MG63 (cell line): ENCODE measurements at regions not wholly inside any gene's neighbourhood (a gene's known extent, or its start where the extent isn't known, plus 50 kb on each side); places are given as distances from the start of the nearest gene placed in this dataset.

Source experiments
- DNase-seq: peaks from one replicate; pipeline ENCODE4 v3.0.0-alpha.2; 2020
- H3K27me3 ChIP-seq: fragments of 250-450 bp; sonication (Bioruptor Pico); 2 replicates; pipeline ENCODE4 v1.5.1; 2020; ENCODE audit warnings: mild to moderate bottlenecking, moderate library complexity
- H3K36me3 ChIP-seq: fragments of 250-450 bp; sonication (Bioruptor Pico); 2 replicates; pipeline ENCODE4 v1.5.1; 2020; ENCODE audit warnings: mild to moderate bottlenecking, moderate library complexity
- H3K4me3 ChIP-seq: fragments of 250-450 bp; sonication (Bioruptor Pico); 2 replicates; pipeline ENCODE4 v1.5.1; 2020; ENCODE audit warnings: mild to moderate bottlenecking, moderate library complexity
- H3K9me3 ChIP-seq: fragments of 250-450 bp; sonication (Bioruptor Pico); 2 replicates; pipeline ENCODE4 v1.5.1; 2020; ENCODE audit warnings: mild to moderate bottlenecking, moderate library complexity

DNA sequence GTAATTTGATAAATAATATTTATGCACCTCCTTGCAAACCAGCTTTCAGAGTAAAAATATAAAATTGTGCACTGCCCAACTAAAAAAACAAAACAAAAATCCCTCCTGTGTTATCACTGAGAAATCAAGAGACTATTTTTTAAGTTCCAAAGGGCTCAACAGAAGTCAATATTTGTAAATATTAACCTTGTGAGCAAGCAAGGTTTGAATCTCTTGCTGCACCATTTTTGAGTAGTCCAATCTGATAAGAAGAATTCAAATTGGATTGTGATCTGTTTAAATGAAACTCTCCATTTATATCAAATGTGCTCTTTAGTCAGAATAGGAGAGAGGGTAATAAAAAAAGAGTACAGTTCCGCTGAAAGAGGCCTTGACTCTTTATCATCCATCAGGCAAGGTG is 520.2 kb downstream of the RAB28 start:
- H3K4me3 ChIP-seq: no peak overlapping the region

DNA sequence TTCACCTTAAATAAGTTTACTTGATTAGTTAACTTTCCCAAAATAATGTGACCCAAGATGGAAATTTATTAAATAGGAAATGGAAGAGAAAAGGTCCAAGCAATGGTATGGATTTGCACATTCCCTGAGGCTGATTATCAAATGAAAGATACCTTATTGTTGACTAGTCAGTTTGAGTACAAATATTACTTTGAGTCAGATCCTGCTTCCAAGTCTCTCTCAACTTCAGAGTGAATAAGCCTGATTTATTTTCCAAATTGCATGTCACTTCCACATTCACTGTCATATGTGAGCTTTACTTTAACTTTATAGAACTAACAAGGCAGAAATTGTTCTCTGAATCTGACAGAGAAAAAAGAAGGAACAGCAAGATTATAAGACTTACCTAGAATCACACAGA is 520.8 kb downstream of the RAB28 start:
- Histone ChIP-seq H3K27me3 (no peaks in the 10 kb centered on the region), H3K9me3 (no peaks in the 10 kb centered on the region), H3K36me3 (no peaks in the 10 kb centered on the region), H3K4me3 (no peak overlapping the region)
- no peak for DNase-seq

More for the DNA sequence above, 520.2 kb downstream of the RAB28 start:
- H3K27me3 ChIP-seq: no peaks in the 10 kb centered on the region
- H3K9me3 ChIP-seq: no peaks in the 10 kb centered on the region
- DNase-seq: no peak
- no peaks in the 10 kb centered on the region for H3K36me3 ChIP-seq

DNA sequence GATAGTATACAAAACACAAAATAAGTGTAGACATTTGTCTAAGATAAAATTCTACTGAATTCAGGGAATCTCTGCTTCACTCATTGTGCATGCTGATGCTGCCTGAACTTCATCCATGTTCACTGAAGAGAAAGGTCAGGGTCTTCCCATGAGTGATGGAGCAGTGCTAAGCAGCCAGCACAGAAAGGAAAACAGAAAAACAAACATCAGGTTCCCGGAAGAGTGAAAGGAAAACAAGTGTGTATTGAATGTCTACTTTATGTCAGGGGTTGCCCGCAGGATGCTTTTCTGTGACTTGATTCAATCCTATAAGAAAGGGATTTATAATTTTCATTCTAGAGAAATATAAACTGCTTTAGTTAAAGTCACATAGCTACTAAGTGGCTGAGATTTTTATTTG is 522.4 kb downstream of the RAB28 start:
- no peak for DNase-seq
- H3K36me3 ChIP-seq: no peaks in the 10 kb centered on the region
- no peak overlapping the region for H3K4me3 ChIP-seq
- no peaks in the 10 kb centered on the region for H3K27me3 ChIP-seq
- H3K9me3 ChIP-seq: no peaks in the 10 kb centered on the region

DNA sequence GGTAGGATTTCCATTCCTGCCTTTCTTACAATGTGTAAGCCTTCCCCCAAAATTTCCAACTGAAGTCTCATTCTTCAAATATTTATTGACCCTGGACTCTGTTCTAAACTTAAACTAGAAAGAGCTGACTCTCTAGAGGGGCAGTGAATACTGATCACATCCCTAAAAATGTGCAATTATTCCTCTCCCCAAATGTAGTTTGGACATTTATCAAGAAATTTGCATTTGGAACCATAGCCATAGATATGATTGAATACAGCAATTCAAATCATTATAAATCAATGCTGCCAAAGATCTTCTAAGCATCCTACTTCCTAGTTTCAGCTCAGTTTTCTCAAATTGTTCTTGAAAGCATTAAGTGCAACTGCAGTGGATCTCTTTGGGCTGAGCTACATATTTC is 525.7 kb downstream of the RAB28 start:
- no peak for DNase-seq
- H3K27me3 ChIP-seq: no peaks in the 10 kb centered on the region
- H3K36me3 ChIP-seq: no peaks in the 10 kb centered on the region
- no peaks in the 10 kb centered on the region for H3K9me3 ChIP-seq
- no peak overlapping the region for H3K4me3 ChIP-seq

DNA sequence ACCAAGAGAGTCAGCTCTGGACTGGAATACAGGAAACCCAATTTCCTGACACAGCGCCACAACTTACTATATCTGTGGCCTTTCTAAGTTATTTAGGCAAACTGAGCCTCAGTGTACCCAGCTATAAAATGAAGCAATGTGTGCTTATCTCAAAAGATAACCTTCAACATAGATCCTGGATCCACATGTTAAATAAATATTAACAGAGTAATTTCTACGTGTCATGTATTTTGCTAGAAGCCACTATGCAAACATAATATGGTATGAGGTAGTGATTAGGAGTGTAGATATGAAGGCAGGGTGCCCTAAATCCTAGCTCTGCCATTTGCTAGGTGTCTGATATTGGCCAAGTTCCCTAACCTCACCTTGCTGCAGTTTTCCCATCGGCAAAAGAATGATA is 527.0 kb downstream of the RAB28 start:
- DNase-seq: no peak
- Histone ChIP-seq H3K9me3 (no peaks in the 10 kb centered on the region), H3K4me3 (no peak overlapping the region), H3K36me3 (no peaks in the 10 kb centered on the region), H3K27me3 (no peaks in the 10 kb centered on the region)

DNA sequence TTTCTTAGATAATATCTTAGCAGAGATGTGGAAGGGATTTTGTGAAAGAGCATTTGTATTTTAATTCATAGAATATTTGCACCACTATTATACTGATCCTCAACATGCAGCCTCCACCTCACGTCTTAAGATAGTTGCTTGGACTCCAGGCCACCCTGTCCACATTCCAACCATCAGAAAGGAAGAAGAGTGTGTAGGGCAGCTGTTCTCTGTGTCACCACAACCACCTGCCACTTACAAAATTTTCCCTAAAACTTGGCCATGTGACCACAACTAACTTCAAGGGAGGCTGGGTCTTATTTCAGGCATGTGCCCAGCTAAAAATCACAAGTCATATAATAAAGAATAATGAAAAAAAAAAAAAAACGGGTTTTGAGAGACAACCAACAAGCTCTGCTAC is 528.1 kb downstream of the RAB28 start:
- Histone ChIP-seq H3K4me3 (no peak overlapping the region), H3K36me3 (no peaks in the 10 kb centered on the region), H3K27me3 (no peaks in the 10 kb centered on the region), H3K9me3 (no peaks in the 10 kb centered on the region)
- DNase-seq: no peak

DNA sequence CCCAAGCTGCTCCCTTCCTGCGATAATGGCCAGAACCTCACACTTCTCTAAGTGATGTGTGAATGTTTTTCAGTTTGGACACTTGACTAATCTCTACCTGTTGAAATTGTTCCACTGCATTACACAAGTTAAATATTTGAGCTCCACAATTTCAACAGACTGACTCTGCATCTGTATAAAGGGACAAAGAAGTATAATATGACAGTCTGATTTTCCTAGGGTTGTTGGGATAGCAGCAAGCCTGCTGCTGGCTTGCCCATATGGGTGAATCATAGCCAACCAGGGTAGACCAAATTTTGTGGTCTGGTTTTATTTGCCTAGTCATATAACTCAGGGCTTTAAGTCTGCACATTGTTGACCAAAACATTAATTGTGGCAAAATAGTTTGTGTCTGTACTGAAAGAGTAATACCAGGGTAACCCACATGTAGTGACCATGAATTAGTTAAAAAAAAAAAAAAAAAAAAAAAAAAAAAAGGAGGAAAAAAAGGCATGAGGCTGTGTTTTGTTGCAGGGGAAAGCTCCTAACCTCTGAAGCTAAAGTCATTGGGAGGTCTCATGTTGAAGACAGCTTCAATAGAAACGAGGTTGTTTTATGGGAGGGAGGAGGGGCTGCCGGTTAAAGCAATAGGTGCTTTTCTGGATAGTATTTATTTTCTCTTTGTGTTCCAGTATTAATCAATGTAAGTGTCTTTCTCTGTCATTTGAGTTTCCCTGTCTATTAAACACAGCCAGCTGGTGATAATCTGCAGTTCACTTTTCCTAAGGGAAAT is 534.2 kb downstream of the RAB28 start:
- H3K27me3 ChIP-seq: no peaks in the 10 kb centered on the region
- H3K36me3 ChIP-seq: no peaks in the 10 kb centered on the region
- no peaks in the 10 kb centered on the region for H3K9me3 ChIP-seq
- no peak for DNase-seq
- no peak overlapping the region for H3K4me3 ChIP-seq

DNA sequence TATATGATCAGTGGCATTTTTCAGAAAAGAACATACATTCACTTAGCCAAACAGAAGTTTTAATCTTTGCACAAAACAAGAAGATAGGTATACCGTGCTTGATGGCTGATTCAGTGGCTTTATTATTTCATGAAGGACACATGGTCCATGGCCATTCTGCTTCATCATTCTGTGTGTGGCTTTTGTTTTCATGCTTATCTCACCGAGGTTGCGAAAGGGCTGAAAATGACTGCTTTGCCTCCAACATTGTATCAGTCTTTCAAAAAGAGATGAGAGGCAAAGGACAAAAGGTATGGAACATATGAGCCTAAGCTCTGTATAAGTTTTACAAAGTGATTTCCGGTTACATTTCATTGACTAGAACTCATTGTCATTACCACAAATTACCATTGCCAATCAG is 541.1 kb downstream of the RAB28 start:
- no peak overlapping the region for H3K4me3 ChIP-seq
- H3K36me3 ChIP-seq: no peaks in the 10 kb centered on the region
- DNase-seq: no peak
- H3K9me3 ChIP-seq: no peaks in the 10 kb centered on the region
- H3K27me3 ChIP-seq: no peaks in the 10 kb centered on the region

DNA sequence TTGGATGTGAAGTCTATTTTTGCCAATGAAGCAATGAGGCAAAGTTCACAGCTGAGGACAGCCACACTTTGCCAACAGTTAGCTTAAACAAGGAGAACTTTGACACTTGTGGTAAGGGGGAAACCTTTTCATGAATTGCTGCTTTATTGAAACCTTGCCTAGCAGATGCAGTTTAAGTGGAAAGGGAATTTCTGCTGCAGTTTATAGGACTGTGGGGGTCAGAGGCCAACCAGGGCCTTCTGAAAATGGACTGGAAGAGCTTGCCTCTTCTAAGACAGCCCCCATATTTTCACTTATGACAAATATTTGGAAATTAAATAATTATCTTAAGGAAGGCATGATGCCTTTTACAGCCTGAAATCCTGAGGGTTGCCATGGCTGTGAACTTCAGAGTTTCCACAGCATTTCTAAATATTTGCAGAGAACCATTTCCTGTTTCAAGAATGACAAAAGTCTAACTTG is 550.3 kb downstream of the RAB28 start:
- DNase-seq: no peak
- no peaks in the 10 kb centered on the region for H3K9me3 ChIP-seq
- H3K36me3 ChIP-seq: no peaks in the 10 kb centered on the region
- H3K27me3 ChIP-seq: no peaks in the 10 kb centered on the region
- H3K4me3 ChIP-seq: no peak overlapping the region

DNA sequence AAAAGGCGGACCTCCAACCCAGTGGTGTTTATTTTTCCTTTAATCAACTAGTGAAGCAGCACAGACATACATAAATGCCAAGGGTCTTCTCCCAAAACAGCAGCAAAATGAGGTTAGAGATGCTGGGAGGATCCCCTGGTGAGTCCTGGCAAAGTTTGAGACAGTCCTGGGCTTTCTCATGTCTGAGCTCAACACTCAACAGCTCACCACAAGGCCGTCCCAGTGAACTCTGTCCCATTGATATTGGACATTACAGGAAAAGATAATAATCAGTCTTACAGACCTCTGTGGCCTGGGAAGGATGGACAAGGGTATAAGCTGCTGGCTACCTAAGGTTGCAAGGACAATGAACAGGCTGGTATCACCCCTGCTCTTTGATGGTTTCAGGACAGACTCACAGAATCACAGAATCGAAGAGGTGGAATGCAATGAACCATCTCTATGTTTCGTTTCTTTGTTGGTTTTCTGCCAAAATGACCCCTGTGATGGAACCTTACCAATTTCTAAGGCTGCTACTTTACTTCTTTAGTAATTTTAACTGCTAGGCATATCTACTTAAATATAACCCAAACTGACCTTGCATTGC is 551.8 kb downstream of the RAB28 start:
- no peak overlapping the region for H3K4me3 ChIP-seq
- no peaks in the 10 kb centered on the region for H3K9me3 ChIP-seq
- no peaks in the 10 kb centered on the region for H3K27me3 ChIP-seq
- DNase-seq: no peak
- H3K36me3 ChIP-seq: no peaks in the 10 kb centered on the region

DNA sequence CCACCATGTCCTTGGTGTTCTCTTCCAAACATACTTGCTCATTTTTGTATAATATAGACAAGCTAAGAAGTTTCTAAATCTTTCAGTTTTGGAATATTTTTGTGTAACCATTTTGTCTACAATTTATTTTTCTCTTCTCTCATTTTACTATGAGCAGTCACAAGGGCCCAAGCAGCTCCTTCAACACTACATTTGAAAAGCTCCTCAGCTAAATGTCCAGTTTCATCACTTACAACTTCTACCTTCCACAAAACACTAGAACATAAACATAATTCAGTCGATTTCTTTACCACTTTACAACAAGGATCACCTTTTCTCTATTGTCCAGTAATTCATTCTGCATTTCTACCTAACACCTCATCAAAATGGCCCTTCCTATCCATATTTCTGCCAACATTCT is 554.4 kb downstream of the RAB28 start:
- Histone ChIP-seq H3K4me3 (no peak overlapping the region), H3K27me3 (no peaks in the 10 kb centered on the region), H3K36me3 (no peaks in the 10 kb centered on the region), H3K9me3 (no peaks in the 10 kb centered on the region)
- no peak for DNase-seq

DNA sequence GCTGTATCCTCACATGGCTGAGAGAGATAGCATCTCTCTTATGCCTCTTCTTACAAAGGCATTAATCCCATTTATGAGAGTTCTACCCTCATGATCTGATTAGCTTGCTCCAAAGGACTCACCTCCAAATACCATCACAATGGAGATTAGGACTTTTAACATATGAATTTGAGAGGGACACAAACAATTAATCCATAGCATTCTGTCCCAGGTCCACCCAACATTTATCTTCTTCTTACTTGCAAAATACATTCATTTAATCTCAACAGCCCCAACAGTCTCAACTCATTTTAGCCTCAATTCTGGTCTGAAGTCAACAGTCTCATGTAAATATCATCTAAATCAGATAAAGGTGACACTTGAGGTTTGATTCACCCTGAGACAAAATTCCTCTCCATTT is 555.4 kb downstream of the RAB28 start:
- DNase-seq: no peak
- no peaks in the 10 kb centered on the region for H3K9me3 ChIP-seq
- no peak overlapping the region for H3K4me3 ChIP-seq
- no peaks in the 10 kb centered on the region for H3K27me3 ChIP-seq
- no peaks in the 10 kb centered on the region for H3K36me3 ChIP-seq

DNA sequence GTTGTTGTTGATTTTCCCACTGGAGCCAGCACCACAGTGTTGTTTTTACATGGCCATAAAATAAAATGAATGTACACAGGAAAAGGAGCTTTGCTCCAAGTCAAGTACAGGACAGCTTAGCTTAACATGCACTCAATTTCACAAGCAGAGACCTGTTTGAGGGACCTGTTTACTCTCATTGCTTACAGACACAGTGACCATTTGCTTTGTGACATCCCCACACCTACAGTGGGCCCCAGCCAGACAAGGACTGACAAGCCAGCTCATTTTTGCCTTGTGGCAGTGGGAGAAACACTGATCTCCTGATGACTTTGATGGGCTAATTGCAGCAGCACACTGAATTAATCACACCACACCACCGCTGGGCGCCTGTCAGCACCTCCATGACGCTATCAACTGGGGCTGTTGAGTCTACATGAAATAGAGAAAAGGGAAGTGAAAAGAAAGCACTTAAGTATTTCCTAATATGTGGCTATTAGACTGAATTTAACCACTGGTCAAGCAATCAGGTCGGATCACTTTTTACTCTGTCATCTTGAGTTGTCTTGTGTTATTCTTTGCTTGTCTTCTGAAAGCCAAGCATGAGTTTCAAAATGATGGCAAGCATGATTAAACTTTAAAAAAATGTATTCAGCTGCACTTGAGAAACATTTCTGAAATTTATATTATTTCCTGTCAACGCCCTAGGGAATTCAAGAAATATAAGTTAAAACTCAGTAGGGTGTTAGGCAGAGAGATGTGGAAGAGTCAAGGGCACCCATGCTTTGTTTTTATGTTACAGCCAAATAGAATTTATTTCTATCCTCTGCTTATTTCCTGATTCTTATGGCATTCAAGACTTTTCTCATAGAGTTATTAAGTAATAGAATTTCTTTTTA is 557.7 kb downstream of the RAB28 start:
- Histone ChIP-seq H3K9me3 (no peaks in the 10 kb centered on the region), H3K4me3 (no peak overlapping the region), H3K27me3 (no peaks in the 10 kb centered on the region), H3K36me3 (no peaks in the 10 kb centered on the region)
- DNase-seq: no peak

DNA sequence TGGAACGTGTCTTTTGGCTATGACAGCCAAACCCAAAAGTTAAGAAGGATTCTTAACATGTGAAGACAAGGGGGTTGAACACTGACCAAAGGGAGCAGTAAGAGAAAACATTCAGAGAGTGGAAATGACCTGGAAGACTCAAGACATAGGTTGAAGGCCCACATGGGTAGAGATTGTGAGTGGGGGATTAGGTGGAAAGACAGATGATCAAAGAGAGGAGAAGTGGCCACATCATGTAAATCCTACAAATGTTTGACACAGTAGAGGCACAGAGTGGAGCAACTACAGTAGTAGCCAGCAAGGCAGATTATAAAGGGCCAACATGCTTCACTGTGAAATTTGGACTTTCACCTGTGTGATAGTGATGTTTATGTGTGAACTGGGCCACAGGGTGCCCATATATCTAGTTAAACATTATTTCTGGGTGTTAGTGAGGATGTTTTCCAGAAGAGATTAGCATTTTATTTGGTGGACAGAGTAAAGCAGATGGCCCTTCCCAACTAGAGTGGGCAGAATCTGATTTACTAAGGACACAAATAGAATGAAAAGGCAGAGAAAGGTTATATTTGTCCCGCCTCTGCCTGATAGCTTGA is 559.3 kb downstream of the RAB28 start:
- no peak overlapping the region for H3K4me3 ChIP-seq
- H3K9me3 ChIP-seq: no peaks in the 10 kb centered on the region
- no peak for DNase-seq
- no peaks in the 10 kb centered on the region for H3K36me3 ChIP-seq
- H3K27me3 ChIP-seq: no peaks in the 10 kb centered on the region

DNA sequence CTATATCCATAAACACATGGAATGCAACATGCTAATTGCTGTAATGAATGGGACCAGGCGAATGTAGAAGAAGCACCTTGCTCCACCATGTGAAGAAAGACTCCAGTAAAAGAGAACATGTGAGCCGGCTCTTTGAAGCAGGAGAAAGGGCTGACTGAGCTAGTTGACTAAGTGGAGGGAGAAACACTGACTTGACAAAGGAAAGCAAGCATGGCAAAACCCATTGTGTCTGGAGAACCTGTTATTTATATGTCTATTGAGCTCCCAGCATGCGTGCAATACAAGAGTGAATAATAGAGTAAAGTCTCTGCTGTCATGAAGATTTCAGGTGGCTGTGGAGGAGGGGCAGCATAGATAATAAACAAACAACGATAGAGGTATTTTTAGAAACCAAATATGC is 559.9 kb downstream of the RAB28 start:
- H3K36me3 ChIP-seq: no peaks in the 10 kb centered on the region
- H3K4me3 ChIP-seq: no peak overlapping the region
- no peak for DNase-seq
- H3K27me3 ChIP-seq: no peaks in the 10 kb centered on the region
- no peaks in the 10 kb centered on the region for H3K9me3 ChIP-seq

DNA sequence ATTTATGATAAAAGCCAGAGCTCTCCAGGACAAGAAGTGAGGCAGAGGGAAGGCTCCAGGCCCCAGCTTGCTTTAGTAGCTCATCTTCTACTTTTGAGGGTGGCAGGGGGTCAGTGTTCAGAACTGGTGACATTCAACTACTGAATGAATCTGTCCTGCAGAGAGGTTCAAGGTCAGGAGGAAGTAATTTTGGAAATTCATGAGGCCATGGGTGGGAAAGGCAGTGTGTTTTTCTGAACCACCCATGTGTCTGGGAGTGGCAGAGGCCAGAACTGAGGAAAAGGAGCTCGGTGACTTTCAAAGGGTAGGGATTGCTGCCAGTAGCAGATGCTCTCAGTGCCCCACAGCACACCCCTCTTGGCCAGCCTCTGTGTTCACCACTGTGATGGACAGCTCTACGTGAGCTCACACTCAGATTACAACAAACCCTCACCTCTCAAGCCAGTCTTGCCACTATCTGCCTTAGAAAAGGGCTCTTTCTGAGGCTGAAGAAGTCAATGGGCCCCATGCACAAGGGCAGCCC is 571.2 kb downstream of the RAB28 start:
- H3K4me3 ChIP-seq: no peak overlapping the region
- DNase-seq: no peak
- no peaks in the 10 kb centered on the region for H3K27me3 ChIP-seq

DNA sequence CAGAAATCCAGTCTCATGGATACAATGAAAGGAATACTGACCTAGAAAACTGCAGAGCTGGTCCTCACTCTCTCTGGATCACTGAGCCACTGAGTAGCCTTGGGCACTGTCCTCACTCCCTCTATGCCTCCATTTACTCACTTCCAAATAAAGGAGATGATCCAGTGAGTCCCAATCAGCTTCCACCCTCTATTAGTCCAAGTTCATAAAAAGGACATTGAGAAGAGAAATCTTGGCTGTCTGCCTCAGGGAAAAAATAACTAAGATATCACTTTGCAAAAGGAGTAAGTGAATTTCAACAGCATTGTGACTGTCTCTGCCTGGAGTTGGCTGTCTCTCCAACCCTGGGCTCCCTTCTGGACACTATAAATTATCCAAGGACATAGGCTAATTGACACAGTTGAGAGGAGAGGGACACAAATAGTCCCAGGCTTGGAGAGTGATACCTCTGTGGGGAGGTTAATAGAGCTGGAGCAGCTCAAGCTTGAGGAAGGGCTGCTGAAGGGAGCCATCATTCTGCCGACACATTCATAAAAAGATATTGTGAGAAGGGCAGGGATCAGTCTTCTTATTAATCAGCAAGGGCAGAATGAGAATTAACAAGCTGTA is 572.3 kb downstream of the RAB28 start:
- DNase-seq: no peak
- Histone ChIP-seq H3K27me3 (no peaks in the 10 kb centered on the region), H3K9me3 (no peaks in the 10 kb centered on the region), H3K4me3 (no peak overlapping the region), H3K36me3 (no peaks in the 10 kb centered on the region)

More for the DNA sequence above, 571.2 kb downstream of the RAB28 start:
- Histone ChIP-seq H3K36me3 (no peaks in the 10 kb centered on the region), H3K9me3 (no peaks in the 10 kb centered on the region)
